Left colon (tissue), 2 donors: ENCODE measurements at regions not wholly inside any gene's neighbourhood (a gene's known extent, or its start where the extent isn't known, plus 50 kb on each side); places are given as distances from the start of the nearest gene placed in this dataset.

ENCODE experiments used
- ATAC-seq: fragments of 200-7000 bp; cut with Tn5 transposase; one replicate; pipeline ENCODE4 v1.9.1; 2020; ENCODE audit warnings: mild to moderate bottlenecking, moderate library complexity
- DNase-seq, 2 donors: peaks; one replicate each; pipeline ENCODE4 v3.0.0-alpha.2; 2020
- intact Hi-C, 2 donors: fragments of 100-400 bp; cut with DNase I in 1 of 2; cut with micrococcal nuclease in 1 of 2; formaldehyde crosslinking; loops; one replicate each; pipeline versions ENCODE4 v1.11.2 to v1.14.0; 2022; cut with DNase I, micrococcal nuclease
- donor health status: DM: no; HTN: no; CAD: no.
- donor health status: DM: yes; HTN: yes; CAD: no.

- intact Hi-C loops, result no loop called here
- DNase-seq (no peak), ATAC-seq (peak; percentile 95)
These were observed 154.0 kb upstream of the SDK2 start for GRCh38 chr17:73798111-73798748.

GRCh38 chr17:73799096-73799495 is 154.9 kb upstream of the SDK2 start:
- intact Hi-C loops, result no loop called here
- ATAC-seq (no peak), DNase-seq (no peak)

- ATAC-seq (no peak), DNase-seq (no peak)
- intact Hi-C loops, result no loop called here
These were observed 155.8 kb upstream of the SDK2 start for GRCh38 chr17:73799781-73800627.

- intact Hi-C loops, result no loop called here
- no peak for ATAC-seq
- DNase-seq, result no peak
These were observed 156.6 kb upstream of the SDK2 start for GRCh38 chr17:73800893-73801292.

GRCh38 chr17:73801455-73802100 is 157.3 kb upstream of the SDK2 start:
- intact Hi-C loops, result no loop called here
- DNase-seq (no peak), ATAC-seq (no peak)

GRCh38 chr17:73802314-73802713 is 158.1 kb upstream of the SDK2 start:
- intact Hi-C loops, result no loop called here
- DNase-seq (no peak), ATAC-seq (no peak)

- DNase-seq, result no peak
- ATAC-seq, result no peak
- intact Hi-C loops, result no loop called here
These were observed 158.6 kb upstream of the SDK2 start for GRCh38 chr17:73802871-73803270.

GRCh38 chr17:73803964-73804435 is 159.8 kb upstream of the SDK2 start:
- peak; percentile 81 for ATAC-seq
- DNase-seq, result no peak

GRCh38 chr17:73806768-73807167 is 162.5 kb upstream of the SDK2 start:
- no peak for ATAC-seq
- DNase-seq, result no peak
- intact Hi-C loops, result no loop called here

More at GRCh38 chr17:73803964-73804435, 159.8 kb upstream of the SDK2 start:
- intact Hi-C loops, result no loop called here

GRCh38 chr17:73813201-73813600 is 169.0 kb upstream of the SDK2 start:
- intact Hi-C loops, result no loop called here
- ATAC-seq (no peak), DNase-seq (no peak)

GRCh38 chr17:73814075-73814474 is 169.8 kb upstream of the SDK2 start:
- ATAC-seq, result no peak
- intact Hi-C loops, result no loop called here
- no peak for DNase-seq

GRCh38 chr17:73815474-73815873 is 171.2 kb upstream of the SDK2 start:
- intact Hi-C loops, result no loop called here
- no peak for DNase-seq
- ATAC-seq, result no peak

GRCh38 chr17:73819440-73820395 is 175.5 kb upstream of the SDK2 start:
- intact Hi-C loops, result no loop called here
- ATAC-seq (no peak), DNase-seq (no peak)

GRCh38 chr17:73820686-73821448 is 176.6 kb upstream of the SDK2 start:
- DNase-seq (peak in 1 of 2 donors; percentile 38), ATAC-seq (peak; percentile 88)
- intact Hi-C loops, result no loop called here

GRCh38 chr17:73821665-73822064 is 177.4 kb upstream of the SDK2 start:
- DNase-seq, result no peak
- intact Hi-C loops, result no loop called here
- ATAC-seq, result no peak

GRCh38 chr17:73822371-73822770 is 178.1 kb upstream of the SDK2 start:
- intact Hi-C loops, result no loop called here
- ATAC-seq, result no peak
- DNase-seq, result no peak

GRCh38 chr17:73823684-73824083 is 179.4 kb upstream of the SDK2 start:
- ATAC-seq (no peak), DNase-seq (no peak)
- intact Hi-C loops, result no loop called here

GRCh38 chr17:73824321-73824720 is 180.1 kb upstream of the SDK2 start:
- DNase-seq (no peak), ATAC-seq (no peak)
- intact Hi-C loops, result no loop called here
